GM23338 (cell line): ENCODE measurements at regions not wholly inside any gene's neighbourhood (a gene's known extent, or its start where the extent isn't known, plus 50 kb on each side); places are given as distances from the start of the nearest gene placed in this dataset.

ENCODE experiments used
- CTCF ChIP-seq, 2 experiments: fragments of 200-600 bp in 1 of 2; sonication (generic) in 1 of 2; conservative IDR thresholded peaks; 2 replicates each; pipeline versions ENCODE4 v1.5.1 to v1.6.1; 2016 to 2017; ENCODE audit warnings: antibody characterized with exemption in 2 of 2, low read depth in 2 of 2, mild to moderate bottlenecking in 2 of 2, moderate library complexity in 1 of 2
- EZH2 ChIP-seq: fragments of 200-600 bp; sonication (generic); IDR thresholded peaks from one replicate; pipeline ENCODE4 v1.8.0; 2017; ENCODE audit warnings: antibody characterized with exemption, mild to moderate bottlenecking, low read depth; ENCODE audit not compliant: unreplicated experiment
- JUNB ChIP-seq: IDR thresholded peaks from one replicate; pipeline ENCODE4 v1.6.1; 2016; ENCODE audit warnings: antibody characterized with exemption; ENCODE audit not compliant: unreplicated experiment
- NANOG ChIP-seq: IDR thresholded peaks from 2 replicates; pipeline ENCODE4 v1.6.1; 2016; ENCODE audit warnings: antibody characterized with exemption, borderline replicate concordance
- POLR2AphosphoS5 ChIP-seq: IDR thresholded peaks from 2 replicates; pipeline ENCODE4 v1.6.1; 2016; ENCODE audit warnings: antibody characterized with exemption, low read depth
- REST ChIP-seq: IDR thresholded peaks from one replicate; pipeline ENCODE4 v1.6.1; 2018; ENCODE audit warnings: antibody characterized with exemption; ENCODE audit not compliant: unreplicated experiment
- ZNF462 ChIP-seq: fragments of 250-450 bp; sonication (Bioruptor Pico); IDR thresholded peaks from 2 replicates; pipeline ENCODE4 v1.5.0; 2020; ENCODE audit warnings: mild to moderate bottlenecking, moderate library complexity

GRCh38 chr3:137171834-137172603 is 214.2 kb downstream of the IL20RB start:
- TF ChIP-seq EZH2 (no peak), CTCF (conservative IDR thresholded peaks at IDR 0.05; ENCODE audit: low read depth in 2 of 2) (no peak), REST (no peak), POLR2AphosphoS5 (no peak), NANOG (no peak), ZNF462 (CRISPR knock-in tag) (no peak), JUNB (no peak)
